Activated T-cell treated with anti-CD3 and anti-CD28 coated beads, Interleukin-2, amount 50 U/mL, for 1 hour (primary cell): ENCODE measurements at regions not wholly inside any gene's neighbourhood (a gene's known extent, or its start where the extent isn't known, plus 50 kb on each side); places are given as distances from the start of the nearest gene placed in this dataset.

ENCODE experiments used
- DNase-seq: peaks from one replicate; pipeline ENCODE4 v3.0.0-alpha.2; 2020

DNA sequence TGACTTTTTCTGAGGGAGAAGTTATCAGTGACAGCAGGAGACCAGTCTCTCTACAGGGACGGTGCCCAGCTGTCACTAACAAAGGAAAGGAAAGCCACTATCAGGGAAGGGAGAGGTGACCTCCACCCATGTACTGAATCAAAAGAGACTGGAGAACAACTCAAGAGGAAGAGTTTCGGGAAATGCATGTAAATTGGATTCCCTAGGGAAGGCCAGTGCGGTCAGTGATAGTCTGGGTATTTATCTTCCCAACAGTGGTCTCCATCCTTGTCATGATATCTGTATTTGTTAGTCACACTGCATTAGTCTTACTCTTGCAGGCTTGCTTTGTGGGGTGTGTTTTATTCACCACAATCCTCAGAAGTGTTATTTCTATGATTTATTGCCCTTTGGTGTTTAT is 193.4 kb upstream of the KIRREL3 start:
- DNase-seq, result no peak

DNA sequence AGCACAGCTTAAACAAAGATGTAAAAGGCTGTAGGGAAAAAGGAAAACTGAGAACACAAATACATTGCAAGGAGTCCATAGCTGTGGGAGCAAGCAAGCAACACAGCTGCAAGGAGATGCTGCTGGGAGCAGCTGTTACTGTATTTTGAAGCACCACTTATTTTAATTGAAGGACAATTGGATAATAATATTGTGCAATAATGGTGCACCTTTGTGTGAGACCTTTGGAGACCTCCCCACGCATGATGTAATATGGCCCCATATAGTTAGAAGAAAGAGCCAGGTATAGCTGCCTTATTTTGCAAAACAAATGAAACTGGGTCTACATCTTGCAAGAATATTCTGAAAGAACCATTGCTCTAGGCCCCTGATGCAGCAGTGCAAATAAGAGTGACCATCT is 191.1 kb upstream of the KIRREL3 start:
- no peak for DNase-seq

DNA sequence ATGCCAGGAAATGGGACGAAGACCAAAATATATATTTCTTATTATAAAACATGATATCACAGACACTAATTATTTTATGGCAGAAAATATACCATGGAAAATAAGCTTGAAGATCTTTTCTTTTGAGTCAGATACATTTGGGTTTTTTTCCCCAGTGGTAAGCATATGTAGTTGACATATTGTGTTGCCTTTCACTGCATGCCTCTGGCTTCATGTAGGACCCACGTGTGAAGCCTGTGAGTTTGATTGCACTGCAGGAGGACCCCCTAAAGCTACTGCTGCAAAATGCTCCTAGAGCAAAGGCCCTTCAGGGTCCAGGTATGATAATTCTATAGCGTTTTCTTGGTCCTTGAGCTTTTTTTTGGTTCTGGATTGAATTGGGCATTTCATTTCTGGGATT is 190.7 kb upstream of the KIRREL3 start:
- no peak for DNase-seq

DNA sequence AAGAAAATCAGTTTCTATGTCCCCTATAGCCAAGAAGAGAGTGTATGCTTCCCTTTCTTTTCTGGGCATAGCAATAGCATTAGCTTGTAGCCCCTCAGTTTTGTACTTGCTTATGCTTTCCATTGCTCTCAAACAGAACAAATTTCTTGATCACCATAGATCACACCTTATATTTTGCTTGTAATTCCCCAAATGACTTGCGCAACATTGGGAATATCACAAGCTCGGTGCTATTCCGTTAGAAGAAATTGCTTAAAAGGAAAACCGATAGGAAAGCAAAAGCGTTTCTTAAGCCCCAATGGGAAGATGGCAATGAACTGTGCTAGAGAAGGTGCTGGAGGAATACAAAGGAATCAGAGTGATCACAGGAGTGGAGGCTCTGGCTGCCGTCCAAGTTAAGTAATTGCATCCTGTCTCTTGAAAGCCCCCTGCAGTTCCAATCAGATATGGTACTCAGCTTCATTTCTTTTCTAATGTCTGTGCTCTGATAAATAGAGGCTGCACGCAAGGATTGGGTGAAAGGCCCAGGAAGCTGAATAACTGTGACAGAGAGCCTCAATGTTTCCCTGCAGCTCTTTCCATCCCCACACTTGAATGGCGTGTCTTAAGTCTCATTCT is 182.1 kb upstream of the KIRREL3 start:
- DNase-seq, result no peak

DNA sequence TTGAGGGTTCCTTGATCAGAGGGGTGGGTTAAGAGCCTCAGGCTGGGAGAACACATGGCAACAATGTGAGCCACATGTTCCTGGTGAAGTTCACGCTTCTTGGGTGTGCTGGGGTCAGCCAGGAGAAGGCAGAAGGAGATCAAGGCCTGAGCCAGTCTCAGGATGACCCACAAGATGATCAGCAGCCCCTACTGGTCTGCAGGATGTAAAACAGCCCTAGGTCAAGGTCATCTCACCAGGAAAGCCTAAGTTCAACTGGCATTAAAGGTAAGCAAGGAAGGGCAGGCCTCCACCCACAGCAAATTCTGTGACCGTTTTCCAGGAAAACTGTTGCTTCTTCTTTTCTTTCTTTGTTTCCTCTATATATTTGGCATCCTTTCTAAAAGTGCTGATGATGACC is 156.7 kb upstream of the KIRREL3 start:
- DNase-seq, result no peak

DNA sequence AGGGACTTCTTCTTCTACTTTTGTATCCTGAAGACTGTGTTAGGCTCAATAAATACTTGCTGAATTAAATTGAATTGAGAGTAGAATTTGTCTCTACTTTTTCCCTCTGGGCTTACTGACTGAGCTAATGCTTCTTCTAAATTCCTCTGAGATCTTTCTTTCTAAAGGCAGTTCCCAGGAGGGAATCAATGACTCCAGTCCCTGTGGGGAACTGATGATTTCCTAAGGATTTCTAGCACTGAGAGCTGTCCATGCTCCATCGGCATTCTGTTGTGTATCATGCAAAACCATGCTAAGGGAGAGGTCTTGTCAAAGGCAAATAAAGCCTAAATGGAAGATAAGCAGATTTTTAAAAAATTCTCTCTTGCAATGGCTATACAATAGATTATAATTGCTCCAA is 148.8 kb upstream of the KIRREL3 start:
- DNase-seq, result no peak

DNA sequence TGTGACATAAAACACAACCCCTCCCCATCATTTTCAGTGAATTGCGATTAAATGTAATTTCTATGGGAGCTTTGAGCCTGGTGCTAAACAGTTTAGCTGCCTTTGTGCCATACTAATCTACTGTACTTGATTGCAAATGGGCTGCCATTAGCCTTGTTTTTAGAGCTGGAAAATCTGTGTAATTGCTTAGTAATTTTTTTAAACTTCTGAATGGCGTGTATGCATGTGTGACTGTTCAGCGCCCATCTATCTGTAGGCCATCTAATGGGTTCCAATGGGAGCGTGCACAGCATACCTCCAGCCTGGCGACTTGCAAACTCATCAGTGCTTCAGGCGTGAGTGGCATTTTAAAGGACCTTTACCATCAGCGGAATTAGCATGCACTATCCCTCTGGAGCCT is 142.7 kb upstream of the KIRREL3 start:
- no peak for DNase-seq

DNA sequence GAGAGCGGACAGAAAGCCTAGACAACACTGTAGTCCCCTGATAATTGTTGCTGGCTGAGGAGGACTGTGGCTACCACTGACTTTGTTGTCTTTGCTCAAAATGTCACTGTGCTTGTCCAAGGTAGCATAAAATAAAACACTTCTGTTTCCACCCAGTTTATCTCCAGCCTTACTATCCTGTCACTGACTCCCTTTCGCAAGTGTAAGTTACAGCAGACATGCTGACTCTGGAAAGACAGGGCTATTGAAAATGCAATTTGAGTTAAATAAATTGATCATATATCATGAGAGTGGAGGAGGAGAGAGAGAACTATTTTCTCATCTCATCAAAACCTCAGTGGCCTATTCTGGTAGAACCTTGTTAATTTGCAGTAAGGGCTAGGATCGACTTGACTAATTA is 138.0 kb upstream of the KIRREL3 start:
- DNase-seq, result no peak

DNA sequence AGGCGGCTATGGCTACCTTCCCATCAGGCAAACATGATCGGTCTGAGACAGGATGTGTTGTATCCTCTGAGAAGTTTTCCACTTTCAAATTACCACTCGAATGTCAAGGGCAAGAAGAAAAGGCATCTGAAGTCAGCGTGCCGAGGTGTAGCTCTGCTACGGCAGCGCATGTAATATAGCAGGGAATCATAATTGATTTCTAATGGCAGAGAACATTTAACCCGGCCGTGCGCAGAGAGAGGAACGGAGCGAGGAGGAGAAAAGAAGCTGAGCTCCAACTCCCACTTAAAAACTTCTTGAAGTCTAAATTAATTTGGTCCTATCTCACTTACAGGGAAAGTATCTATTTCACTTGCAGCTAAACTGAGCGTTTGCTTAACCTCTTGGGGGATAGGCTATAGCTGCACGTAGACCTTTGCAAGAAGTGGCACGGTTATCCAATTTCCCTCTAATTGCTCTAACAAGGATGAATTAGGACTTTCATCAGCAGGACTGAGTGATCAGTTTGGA is 137.3 kb upstream of the KIRREL3 start:
- DNase-seq, result no peak

DNA sequence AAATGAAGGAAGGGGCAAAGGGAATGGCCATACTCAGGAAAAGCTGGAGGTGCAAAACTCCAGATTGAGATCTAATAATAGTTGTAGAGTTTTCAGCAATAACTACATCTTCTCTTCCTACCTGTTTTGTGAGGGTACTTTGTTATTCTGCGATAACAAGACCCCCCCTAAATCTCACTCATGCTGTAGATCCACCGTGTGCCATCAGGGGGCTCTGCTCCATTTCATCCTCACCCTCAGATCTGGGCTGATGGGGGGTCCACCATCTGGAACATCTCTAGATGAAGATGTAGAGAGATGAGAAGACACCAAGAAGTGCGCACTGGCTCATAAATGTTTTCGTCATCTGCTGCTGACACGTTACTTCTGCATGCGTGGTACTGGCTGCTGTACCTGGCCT is 135.9 kb upstream of the KIRREL3 start:
- DNase-seq, result no peak

DNA sequence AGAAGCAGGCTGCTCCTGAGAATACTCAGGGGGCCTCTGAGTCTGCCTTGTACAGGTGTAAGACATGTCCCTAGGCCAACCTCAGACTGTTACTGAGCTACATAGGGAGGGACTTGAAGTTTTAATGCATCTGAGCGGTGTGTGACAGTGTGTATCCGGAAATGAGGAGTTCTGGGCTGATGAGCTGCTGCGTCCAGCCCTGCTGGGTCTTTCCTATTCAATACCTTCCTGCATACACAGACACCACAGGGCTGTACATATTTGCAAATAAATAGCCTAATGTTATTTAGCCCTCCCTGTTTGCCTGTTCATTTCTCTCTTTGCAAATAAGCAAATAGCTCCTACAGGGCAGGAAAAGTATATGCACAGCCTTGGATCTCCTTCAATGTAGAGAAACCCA is 134.7 kb upstream of the KIRREL3 start:
- no peak for DNase-seq

DNA sequence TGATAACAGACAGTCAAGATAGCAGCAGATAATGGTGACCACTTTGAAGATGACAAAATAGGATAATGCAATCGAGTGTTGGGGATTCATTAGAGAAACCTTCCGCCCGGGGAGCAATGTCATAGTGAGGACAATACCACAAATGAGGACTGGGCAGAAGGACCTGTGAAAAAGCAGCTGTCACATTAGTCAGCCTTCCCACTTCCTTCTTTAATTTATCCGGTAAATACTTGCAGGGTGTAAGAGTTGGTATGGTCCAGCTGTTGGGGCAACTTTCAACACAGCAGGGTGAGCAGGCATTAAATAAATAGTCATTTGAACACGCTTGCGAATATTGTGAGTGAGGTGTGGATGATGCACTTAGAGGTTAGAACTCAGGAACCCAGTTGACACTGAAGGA is 132.5 kb upstream of the KIRREL3 start:
- DNase-seq, result no peak

DNA sequence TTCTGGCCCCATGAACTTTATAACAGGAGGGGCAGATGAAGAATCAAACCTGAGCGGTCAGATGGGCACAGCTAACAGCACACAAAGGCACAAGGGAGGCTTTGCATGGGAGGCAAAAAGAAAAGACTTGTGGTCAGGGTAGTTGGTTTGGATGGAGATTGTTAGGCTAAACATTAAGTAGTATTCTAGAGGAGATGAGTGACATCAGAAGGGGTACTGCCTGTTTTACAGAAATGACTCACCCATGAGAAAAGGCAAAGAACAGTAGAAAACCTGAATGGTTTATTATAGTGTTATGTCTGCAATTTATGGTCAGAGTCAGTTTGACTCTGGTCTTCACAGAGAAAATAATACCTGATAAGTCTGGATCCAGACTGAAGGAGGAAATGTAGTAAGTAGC is 129.8 kb upstream of the KIRREL3 start:
- no peak for DNase-seq

DNA sequence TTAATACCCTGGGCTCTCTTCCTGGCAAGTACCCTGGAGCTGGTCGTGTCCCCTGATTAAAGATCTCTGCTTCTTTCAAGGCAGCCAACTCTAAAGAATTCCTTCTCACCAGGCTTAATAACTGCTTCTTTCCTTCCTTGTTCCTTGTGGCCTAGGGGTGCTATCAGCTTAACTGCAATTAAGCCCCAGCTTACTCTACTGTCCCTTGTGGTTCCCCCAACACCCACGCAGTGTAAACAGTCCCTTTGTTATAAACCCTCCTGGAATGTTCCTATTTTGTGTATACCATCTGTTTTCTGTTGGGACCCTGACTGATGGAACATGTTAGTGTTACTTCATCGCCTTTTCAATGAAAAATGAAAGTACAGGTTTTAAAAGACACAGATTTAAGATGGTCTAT is 126.4 kb upstream of the KIRREL3 start:
- no peak for DNase-seq

DNA sequence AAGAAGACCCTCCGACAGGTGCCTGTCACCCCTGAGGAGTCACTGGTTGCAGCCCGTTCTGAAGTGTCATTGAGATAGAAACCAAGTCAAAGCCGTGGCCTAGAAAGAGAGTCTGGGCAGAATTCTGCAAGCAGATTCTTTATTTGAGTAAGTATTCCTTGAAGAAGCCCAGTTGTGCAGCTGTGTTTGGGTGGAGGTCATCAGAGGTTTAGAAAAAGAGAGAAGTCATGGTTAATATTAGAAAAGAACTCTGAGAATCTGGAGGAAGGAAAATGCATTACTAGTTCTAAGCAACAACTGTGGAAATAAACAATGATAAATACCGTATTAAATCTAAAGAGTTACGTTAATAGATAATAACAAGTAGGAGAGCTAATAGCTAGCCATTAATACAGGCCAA is 118.8 kb upstream of the KIRREL3 start:
- no peak for DNase-seq

DNA sequence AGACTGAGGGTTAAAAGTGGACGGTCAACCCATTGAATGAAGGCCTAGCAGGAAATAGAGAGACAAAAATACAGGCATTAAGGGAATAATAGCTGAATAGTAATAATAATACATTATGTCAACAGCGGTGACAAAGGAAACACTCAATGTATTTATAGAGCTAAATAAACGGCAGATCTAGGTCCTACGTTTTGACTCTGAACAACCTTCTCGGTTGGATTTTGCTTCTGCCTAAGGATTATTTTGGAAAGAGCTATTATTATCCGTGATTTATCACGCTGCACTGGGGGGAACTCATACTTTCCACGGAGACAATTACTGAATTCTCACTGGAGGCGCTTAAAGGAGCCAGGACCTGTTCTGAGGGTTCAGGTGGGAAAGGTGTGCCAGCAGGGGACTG is 118.2 kb upstream of the KIRREL3 start:
- no peak for DNase-seq

DNA sequence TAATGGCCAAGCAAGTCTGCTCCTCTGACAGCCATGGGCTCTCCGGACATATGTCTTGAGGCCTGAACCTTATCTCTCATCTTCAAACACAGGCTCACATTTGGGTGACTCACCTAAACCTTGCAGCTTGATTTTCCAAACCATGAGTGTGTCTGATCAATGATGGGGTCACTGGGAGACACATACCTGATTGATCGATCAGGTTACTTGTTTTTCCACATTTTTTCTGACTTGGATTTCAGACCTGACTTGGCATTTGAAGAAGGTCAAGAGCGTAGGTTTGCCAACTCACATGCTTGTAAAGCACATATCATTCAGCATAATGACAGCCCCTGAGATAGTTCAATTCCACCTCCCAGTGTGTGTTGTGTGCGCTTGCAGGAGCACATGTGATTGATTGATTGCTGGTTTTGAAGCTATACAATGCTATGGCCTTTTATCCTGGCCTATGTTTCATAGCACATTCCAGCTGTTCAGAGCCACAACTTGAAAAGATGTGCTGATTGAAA is 116.7 kb upstream of the KIRREL3 start:
- DNase-seq, result no peak

DNA sequence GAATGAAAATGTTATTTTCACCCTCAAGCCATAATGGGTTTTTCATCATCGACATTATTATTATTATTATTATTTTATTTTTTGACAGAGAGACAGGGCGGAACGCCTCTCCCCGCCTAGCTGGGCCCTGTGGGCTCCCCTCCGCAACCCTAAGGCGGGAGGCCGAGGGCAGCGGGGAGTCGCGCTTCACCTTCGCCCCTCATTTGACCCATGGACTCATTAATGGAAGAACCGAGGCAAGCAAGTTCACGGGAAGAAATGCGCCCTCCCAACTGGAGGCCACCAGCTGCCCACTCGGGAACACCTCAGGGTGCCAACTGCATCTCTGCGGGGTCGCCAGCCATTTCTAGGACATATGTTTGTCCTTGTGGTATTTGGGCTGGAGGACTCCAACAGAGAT is 115.3 kb upstream of the KIRREL3 start:
- no peak for DNase-seq

DNA sequence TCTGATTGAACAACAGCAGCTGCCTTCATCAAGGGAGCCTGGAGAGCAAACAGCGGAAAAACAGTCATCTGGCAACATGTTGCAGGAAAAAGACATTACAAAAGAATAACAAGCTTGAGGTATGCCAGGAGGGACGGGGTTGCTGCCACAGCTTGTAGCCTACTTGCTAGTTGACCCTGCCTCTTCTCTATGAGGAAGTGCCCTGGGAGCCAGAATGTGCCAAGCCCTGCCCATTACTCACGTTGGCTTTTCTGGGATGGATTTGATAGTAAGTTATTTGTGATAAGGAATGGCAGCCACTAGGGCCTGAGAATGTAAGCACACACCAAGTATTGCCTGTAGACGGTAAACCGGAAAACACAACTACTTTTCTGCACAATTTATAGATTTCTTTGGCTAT is 113.5 kb upstream of the KIRREL3 start:
- DNase-seq, result no peak

DNA sequence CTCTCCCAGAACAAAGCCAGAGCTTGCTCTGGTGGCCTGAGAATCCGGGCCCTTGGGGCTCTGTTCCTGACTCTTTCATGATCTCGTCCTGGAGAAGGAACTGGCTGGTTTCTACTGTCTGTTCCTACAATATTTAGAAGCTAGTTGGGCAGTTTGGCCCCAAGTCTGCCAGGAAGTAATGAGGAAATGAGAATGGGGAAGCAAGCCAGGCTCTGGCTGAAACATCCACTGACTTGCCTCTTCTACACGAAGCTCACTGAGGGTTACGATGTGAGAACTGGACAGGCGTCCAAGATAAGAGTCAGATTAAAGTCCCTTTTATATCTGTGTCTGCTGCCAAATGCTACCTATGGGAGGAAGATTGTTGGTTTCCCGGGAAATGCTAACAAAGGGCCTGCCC is 110.0 kb upstream of the KIRREL3 start:
- no peak for DNase-seq

DNA sequence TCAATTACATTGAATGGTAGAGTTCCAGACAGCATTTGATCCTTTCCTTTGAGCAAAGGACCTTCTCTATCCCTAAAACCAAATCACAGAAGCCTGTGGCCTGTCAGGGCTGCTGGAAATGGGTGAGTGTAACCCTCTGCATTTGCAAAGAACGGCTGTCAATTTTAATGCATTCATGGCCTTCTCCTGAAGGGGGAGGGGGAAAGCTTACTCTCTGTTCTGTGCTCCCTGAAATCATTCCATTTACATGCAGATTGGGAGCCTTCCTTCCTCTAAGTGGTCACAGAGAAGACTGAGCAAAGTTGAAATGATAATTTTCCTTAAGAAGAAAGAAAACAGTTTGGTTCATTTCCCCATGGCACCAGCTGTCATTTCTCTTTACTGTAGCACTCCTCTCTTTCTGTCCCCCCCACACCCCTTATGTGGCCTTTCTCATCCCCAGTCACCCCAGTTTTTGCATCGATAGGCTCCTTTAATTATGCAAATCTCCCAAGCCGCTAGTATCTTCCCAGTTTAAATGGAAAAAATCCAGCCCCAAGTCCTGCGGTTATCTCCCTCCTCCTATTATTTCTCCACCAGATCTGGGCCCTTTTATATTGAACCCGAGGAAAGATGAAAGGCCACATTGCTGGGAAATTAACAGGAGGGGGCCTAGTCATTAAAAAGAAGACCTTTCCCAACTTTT is 109.4 kb upstream of the KIRREL3 start:
- DNase-seq, result no peak

DNA sequence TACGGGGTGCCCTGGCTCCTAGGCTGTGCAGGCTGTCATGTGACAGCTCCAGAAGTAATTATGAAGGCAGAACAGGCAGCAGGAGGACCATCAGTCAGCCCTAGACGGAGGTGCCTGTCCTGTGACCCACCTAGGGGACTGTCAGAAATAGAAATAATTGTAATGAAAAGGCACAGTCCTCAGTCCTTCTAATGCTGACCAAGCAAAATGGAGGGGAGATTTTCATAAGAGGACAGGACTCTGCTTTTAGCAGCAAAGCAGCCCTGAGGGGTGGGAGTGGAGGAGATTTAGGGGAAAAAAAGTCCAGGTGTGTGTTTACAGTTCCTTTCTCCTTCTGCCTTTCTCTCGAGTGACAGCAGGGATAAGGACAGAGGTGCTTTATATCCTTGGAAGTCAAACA is 108.3 kb upstream of the KIRREL3 start:
- no peak for DNase-seq

DNA sequence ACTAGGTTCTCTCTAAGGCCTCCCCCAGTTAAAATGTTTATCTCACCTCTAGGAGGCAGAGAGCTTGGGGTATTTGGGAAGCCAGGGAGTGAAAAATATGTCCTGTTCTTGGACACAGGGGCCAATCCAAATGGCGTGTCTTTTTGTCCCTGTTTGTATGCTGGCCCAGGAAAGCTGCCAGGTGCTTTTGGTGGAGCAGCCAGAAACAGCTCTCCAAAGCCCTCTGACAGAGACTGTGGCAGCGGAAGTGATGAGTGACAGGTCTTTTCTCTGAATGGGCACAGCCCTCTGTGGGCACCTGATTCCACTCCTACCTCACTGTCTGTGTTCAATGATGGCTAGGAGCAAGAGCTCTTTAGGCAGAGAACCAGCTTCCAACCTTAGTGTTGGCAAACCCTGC is 106.4 kb upstream of the KIRREL3 start:
- DNase-seq, result no peak

DNA sequence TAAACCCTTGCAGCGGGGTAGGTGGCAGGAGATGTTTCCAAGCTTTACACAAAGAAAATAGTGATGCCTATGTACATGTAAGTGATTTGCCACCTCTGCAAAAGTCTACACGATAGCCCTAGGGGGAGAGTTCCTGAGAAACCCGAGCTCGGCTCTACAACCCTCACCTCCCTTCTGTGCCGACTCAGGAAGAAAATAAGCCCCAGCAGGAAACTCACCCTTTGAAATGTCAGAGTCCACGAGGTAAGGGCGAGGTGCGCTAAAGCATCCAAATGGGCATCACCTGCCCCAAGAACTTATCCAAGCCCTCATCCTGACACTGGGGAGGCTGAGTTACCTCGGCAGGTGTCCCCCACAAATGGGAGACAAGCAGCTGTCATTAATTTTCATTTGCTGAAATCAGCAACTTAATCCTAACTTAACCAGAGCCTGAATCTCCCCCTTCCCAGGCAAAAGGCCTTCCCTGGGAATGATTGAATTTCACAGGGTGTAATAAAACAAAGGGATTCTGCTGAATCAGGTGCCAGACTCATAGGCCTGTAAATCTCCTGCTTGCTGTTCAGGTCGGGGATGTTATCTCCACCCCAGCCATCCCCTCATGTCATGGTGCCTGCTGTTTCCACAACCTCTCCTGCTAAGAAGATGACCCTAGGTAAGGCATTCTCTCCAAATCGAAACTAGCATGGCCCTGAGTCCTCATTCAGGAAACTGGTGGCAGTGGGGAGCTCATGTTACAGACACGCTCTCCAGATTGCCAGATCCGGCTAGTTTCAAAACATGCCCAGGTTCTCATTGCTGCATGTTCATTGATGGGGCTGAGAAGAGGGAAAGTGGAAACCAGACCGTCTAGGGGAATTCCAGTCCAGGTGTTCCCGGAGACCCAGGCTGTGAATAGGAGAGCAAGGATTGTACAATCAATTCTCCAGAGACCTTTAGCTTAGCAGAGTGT is 105.3 kb upstream of the KIRREL3 start:
- no peak for DNase-seq
